ENCODE measurements at regions not wholly inside any gene's neighbourhood (a gene's known extent, or its start where the extent isn't known, plus 50 kb on each side); places are given as distances from the start of the nearest gene placed in this dataset.
"Not testable (repeated sequence)": the region's sequence is repeated elsewhere in the genome, so short reads cannot be mapped to it uniquely, and the experiment has no call there.

- not testable (repeated sequence) for DNase-seq
These were observed 304.6 kb upstream of the KCND2 start for GRCh38 chr7:119968411-119968810.

GRCh38 chr7:119969054-119969453 lies 303.9 kb upstream of the KCND2 start:
- no peak for DNase-seq

- no peak for DNase-seq
These were observed 303.2 kb upstream of the KCND2 start for GRCh38 chr7:119969763-119970162.

GRCh38 chr7:119974972-119975371 lies 298.0 kb upstream of the KCND2 start:
- DNase-seq: no peak

GRCh38 chr7:119982884-119983283 lies 290.1 kb upstream of the KCND2 start:
- DNase-seq: no peak

GRCh38 chr7:119983468-119983867 lies 289.5 kb upstream of the KCND2 start:
- no peak for DNase-seq

- no peak for DNase-seq
These were observed 288.7 kb upstream of the KCND2 start for GRCh38 chr7:119984247-119984646.

GRCh38 chr7:119988401-119988800 lies 284.6 kb upstream of the KCND2 start:
- DNase-seq: no peak

- no peak for DNase-seq
These were observed 278.0 kb upstream of the KCND2 start for GRCh38 chr7:119994928-119995327.

- no peak for DNase-seq
These were observed 276.3 kb upstream of the KCND2 start for GRCh38 chr7:119996634-119997033.

- DNase-seq: no peak
These were observed 273.1 kb upstream of the KCND2 start for GRCh38 chr7:119999738-120000475.

GRCh38 chr7:120005720-120006119 lies 267.3 kb upstream of the KCND2 start:
- DNase-seq: no peak

GRCh38 chr7:120014301-120014700 lies 258.7 kb upstream of the KCND2 start:
- DNase-seq: not testable (repeated sequence)

GRCh38 chr7:120014925-120015465 lies 258.0 kb upstream of the KCND2 start:
- no peak for DNase-seq

- DNase-seq: no peak
These were observed 251.9 kb upstream of the KCND2 start for GRCh38 chr7:120021085-120021484.

- DNase-seq: no peak
These were observed 249.3 kb upstream of the KCND2 start for GRCh38 chr7:120023494-120024167.

- DNase-seq: no peak
These were observed 244.3 kb upstream of the KCND2 start for GRCh38 chr7:120028636-120029035.

- no peak for DNase-seq
These were observed 242.1 kb upstream of the KCND2 start for GRCh38 chr7:120030876-120031275.

GRCh38 chr7:120033114-120033513 lies 239.9 kb upstream of the KCND2 start:
- no peak for DNase-seq

- no peak for DNase-seq
These were observed 233.8 kb upstream of the KCND2 start for GRCh38 chr7:120039138-120039537.

GRCh38 chr7:120041798-120042197 lies 231.2 kb upstream of the KCND2 start:
- no peak for DNase-seq

- DNase-seq: no peak
These were observed 229.7 kb upstream of the KCND2 start for GRCh38 chr7:120043250-120043649.

GRCh38 chr7:120052884-120053382 lies 220.0 kb upstream of the KCND2 start:
- no peak for DNase-seq

GRCh38 chr7:120053390-120053961 lies 219.5 kb upstream of the KCND2 start:
- no peak for DNase-seq
